ENCODE measurements at regions not wholly inside any gene's neighbourhood (a gene's known extent, or its start where the extent isn't known, plus 50 kb on each side); places are given as distances from the start of the nearest gene placed in this dataset.

- H3K4me3 ChIP-seq (ENCODE audit: low read depth, low read length): no peak overlapping the region
Observed at GRCh38 chr3:124174910-124175874, 183.3 kb upstream of the ROPN1 start.

GRCh38 chr3:124177071-124177470, 185.1 kb upstream of the ROPN1 start:
- no peak overlapping the region for H3K4me3 ChIP-seq (ENCODE audit: low read depth, low read length)

- no peak overlapping the region for H3K4me3 ChIP-seq (ENCODE audit: low read depth, low read length)
Observed at GRCh38 chr3:124178531-124178930, 186.6 kb upstream of the ROPN1 start.

GRCh38 chr3:124200407-124200806, 208.5 kb upstream of the ROPN1 start:
- H3K4me3 ChIP-seq (ENCODE audit: low read depth, low read length): no peak overlapping the region

- no peak overlapping the region for H3K4me3 ChIP-seq (ENCODE audit: low read depth, low read length)
Observed at GRCh38 chr3:124201226-124201625, 209.3 kb upstream of the ROPN1 start.

- no peak overlapping the region for H3K4me3 ChIP-seq (ENCODE audit: low read depth, low read length)
Observed at GRCh38 chr3:124201786-124202185, 209.9 kb upstream of the ROPN1 start.

GRCh38 chr3:124202754-124203153, 210.8 kb upstream of the ROPN1 start:
- no peak overlapping the region for H3K4me3 ChIP-seq (ENCODE audit: low read depth, low read length)

- H3K4me3 ChIP-seq (ENCODE audit: low read depth, low read length): no peak overlapping the region
Observed at GRCh38 chr3:124203292-124203691, 211.4 kb upstream of the ROPN1 start.

GRCh38 chr3:124206225-124207055, 214.5 kb upstream of the ROPN1 start:
- H3K4me3 ChIP-seq (ENCODE audit: low read depth, low read length): no peak overlapping the region

GRCh38 chr3:124207077-124207476, 215.2 kb upstream of the ROPN1 start:
- no peak overlapping the region for H3K4me3 ChIP-seq (ENCODE audit: low read depth, low read length)

- no peak overlapping the region for H3K4me3 ChIP-seq (ENCODE audit: low read depth, low read length)
Observed at GRCh38 chr3:124207873-124208485, 216.1 kb upstream of the ROPN1 start.

GRCh38 chr3:124209426-124209825, 217.5 kb upstream of the ROPN1 start:
- H3K4me3 ChIP-seq (ENCODE audit: low read depth, low read length): no peak overlapping the region

- H3K4me3 ChIP-seq (ENCODE audit: low read depth, low read length): no peak overlapping the region
Observed at GRCh38 chr3:124210899-124211298, 219.0 kb upstream of the ROPN1 start.

- no peak overlapping the region for H3K4me3 ChIP-seq (ENCODE audit: low read depth, low read length)
Observed at GRCh38 chr3:124213641-124214040, 221.7 kb upstream of the ROPN1 start.

GRCh38 chr3:124217542-124217941, 225.6 kb upstream of the ROPN1 start:
- no peak overlapping the region for H3K4me3 ChIP-seq (ENCODE audit: low read depth, low read length)

GRCh38 chr3:124221422-124221821, 229.5 kb upstream of the ROPN1 start:
- no peak overlapping the region for H3K4me3 ChIP-seq (ENCODE audit: low read depth, low read length)

- H3K4me3 ChIP-seq (ENCODE audit: low read depth, low read length): no peak overlapping the region
Observed at GRCh38 chr3:124223853-124224252, 231.9 kb upstream of the ROPN1 start.

- H3K4me3 ChIP-seq (ENCODE audit: low read depth, low read length): no peak overlapping the region
Observed at GRCh38 chr3:124227150-124227630, 235.3 kb upstream of the ROPN1 start.

GRCh38 chr3:124229420-124229819, 237.5 kb upstream of the ROPN1 start:
- H3K4me3 ChIP-seq (ENCODE audit: low read depth, low read length): no peak overlapping the region

GRCh38 chr3:124229836-124230235, 237.9 kb upstream of the ROPN1 start:
- no peak overlapping the region for H3K4me3 ChIP-seq (ENCODE audit: low read depth, low read length)

- no peak overlapping the region for H3K4me3 ChIP-seq (ENCODE audit: low read depth, low read length)
Observed at GRCh38 chr3:124230432-124230831, 238.5 kb upstream of the ROPN1 start.

Data from iPS-11a (cell line).